GM21717 (cell line): ENCODE measurements at regions not wholly inside any gene's neighbourhood (a gene's known extent, or its start where the extent isn't known, plus 50 kb on each side); places are given as distances from the start of the nearest gene placed in this dataset.
"Not testable (repeated sequence)": the region's sequence is repeated elsewhere in the genome, so short reads cannot be mapped to it uniquely, and the experiment has no call there.

Source experiments
- ATAC-seq: cut with Tn5 transposase; IDR thresholded peaks from one replicate; pipeline ENCODE4 v1.9.1; 2021; ENCODE audit warnings: mild to moderate bottlenecking, moderate library complexity; ENCODE audit not compliant: unreplicated experiment

- ATAC-seq = no peak
These were observed 557.0 kb upstream of the GNPDA2 start for GRCh38 chr4:45283352-45283751.

DNA sequence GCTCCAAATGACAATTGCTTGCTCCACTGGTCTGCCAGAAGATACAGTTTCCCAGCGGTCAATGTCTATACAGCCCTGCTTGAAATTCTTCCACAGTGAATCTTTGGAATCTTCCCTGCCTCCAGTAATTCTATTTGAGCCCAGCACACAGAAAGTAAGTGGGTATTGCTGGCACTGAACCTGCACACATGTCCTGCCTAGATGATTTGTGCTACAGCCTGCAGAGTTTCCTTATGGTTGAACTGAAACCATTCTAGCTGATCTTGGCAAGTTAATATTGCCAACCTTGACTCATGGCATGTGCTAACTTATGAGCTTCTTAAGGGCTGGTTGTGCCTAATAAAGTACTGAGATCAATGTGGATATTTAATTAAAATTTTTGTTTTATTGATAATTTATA lies 553.8 kb upstream of the GNPDA2 start:
- no peak for ATAC-seq

DNA sequence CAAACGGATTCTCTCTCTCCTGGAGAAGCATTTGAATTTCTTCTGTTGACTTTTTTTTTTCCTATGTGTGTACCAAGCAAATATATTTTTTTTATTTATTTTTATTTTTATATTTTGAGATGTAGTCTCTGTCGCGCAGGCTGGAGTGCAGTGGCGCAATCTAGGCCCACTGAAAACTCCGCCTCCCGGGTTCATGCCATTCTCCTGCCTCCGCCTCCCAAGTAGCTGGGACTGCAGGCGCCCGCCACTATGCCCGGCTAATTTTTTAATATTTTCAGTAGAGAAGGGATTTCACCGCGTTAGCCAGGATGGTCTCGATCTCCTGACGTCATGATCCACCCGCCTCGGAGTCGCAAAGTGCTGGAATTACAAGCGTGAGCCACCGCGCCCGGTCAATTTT lies 549.5 kb upstream of the GNPDA2 start:
- ATAC-seq = no peak

DNA sequence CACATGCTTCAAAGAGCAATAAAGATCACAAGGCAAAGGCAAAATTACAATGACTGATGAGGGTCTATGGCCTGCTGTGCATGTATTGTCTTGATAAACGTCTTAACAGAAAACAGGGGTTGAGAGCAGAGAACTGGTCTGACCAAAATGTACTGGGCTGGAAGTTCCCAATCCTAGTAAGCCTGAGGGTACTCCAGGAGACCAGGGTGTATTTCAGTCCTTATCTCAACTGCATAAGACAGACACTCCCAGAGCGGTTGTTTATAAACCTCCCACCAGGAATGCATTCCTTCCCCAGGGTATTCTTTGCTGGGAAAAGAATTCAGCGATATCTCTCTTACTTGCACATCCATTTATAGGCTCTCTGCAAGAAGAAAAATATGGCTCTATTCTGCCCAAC lies 521.8 kb upstream of the GNPDA2 start:
- not testable (repeated sequence) for ATAC-seq

DNA sequence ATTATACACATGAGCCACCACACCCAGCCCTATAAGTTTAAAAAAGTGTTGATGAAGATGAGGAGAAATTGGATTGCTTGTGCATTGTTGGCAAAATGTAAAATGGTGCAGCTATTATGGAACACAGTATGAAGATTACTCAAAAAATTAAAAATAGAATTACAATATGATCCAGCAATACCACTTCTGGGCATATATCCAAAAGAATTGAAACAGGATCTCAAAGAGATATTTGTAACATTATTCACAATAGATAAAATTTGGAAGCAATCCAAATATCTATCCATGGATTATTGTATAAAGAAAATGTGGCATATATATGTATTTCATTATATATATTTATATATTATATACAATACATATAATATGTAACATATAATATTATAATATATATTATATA lies 515.6 kb upstream of the GNPDA2 start:
- ATAC-seq = no peak

DNA sequence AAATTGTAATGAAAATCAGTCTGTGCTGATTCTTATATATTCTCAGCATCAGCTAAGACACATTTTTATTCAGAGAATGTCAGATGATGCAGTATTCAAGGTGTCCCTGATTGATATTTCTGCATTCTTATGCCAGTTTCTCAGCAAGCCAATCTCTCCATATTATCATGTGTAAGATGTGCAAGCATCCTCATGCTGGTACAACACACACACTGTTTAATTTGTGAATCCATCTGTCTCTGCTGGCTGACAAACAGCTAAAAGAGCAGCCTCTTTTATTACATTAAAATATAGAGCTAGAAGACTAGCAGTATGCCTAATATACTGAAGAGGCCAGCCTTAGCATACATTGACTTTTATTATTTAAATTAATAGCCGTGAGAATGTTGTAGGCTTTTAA lies 502.9 kb upstream of the GNPDA2 start:
- ATAC-seq = no peak

DNA sequence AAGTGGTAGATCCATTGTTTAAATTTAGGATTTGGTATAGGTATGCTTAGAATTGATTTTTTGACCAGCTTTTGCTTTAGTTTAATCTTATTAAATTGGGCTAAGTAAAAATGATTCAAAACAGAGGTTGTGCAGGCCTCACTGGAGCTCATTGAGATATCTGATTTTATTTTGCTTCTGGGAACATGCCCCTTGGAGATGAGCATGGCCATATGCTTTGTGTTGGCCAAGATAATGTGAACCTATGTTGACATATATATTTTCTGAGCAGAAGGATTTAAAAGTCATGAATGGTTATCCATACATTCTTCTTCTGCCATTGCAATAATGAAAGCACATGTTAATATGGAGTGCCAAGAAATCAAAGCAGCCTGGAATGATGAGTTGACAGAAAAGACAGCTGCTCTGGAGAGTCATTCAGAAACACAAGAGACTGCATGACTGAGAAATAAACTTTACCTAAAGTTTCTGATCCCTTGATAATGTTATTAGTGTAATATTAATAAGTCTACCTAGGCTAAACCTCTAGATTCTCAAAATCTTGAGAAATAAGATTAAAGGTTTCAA lies 489.7 kb upstream of the GNPDA2 start:
- ATAC-seq = no peak

DNA sequence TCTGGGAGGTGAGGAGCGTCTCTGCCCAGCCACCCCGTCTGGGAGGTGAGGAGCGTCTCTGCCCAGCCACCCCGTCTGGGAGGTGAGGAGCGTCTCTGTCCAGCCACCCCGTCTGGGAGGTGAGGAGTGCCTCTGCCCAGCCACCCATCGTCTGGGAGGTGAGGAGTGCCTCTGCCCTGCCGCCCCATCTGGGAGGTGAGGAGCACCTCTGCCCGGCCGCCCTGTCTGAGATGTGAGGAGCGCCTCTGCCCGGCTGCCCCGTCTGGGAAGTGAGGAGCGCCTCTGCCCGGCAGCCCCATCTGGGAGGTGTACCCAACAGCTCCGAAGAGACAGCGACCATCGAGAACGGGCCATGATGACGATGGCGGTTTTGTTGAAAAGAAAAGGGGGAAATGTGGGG lies 482.1 kb upstream of the GNPDA2 start:
- ATAC-seq = not testable (repeated sequence)

DNA sequence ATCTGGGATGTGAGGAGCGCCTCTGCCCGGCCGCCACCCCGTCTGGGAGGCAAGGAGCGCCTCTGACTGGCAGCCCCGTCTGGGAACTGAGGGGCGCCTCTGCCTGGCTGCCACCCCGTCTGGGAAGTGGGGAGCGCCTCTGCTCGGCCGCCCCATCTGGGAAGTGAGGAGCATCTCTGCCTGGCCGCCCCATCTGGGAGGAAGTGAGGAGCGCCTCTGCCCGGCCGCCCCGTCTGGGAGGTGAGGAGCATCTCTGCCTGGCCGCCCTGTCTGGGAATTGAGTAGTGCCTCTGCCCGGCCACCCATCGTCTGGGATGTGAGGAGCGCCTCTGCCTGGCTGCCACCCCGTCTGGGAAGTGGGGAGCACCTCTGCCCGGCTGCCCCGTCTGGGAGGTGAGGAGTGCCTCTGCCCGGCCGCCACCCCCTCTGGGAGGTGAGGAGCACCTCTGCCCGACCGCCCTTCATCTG lies 481.5 kb upstream of the GNPDA2 start:
- ATAC-seq = not testable (repeated sequence)

GRCh38 chr4:45207241-45207863 lies 481.0 kb upstream of the GNPDA2 start:
- not testable (repeated sequence) for ATAC-seq

- ATAC-seq = no peak
These were observed 473.4 kb upstream of the GNPDA2 start for GRCh38 chr4:45199736-45200135.

DNA sequence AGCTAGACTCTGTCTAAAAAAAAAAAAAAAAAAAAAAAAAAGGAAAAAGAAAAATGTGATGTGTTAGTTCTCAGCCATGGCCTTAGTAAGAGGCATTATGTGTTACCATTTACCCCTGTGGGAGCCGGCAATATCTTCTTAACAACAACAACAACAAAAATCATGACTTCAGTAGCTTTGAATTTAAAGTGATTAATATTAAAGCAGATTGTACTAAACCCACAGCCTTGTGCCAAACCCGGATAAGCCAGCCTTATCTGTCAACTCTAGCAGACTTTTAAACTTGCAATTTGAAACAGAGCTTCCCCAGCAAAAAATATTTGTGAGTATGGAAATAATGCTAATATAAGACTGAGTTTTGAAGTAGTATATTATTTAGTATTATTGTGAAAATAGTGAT lies 462.1 kb upstream of the GNPDA2 start:
- ATAC-seq = no peak

- ATAC-seq = peak; percentile 69
These were observed 459.9 kb upstream of the GNPDA2 start for GRCh38 chr4:45186249-45186648.

DNA sequence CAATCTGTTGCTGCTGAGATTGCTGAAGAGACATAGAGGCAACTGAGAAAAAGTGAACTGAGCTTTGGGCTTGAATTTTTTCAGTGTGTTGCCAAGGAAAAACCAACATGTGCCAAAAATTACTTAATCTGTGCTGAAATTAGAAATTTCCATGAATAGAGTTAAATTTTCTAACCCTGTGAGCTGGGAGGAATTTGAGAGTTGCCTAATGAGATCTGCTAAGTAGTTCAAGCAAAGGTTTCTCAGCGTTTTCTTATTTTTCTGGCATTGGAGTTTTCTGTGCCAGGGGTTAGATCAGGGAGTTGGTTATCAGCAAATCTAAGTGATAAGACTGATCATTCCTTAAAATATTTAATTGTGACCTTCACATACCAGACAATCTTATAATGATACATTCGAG lies 457.5 kb upstream of the GNPDA2 start:
- no peak for ATAC-seq

GRCh38 chr4:45172636-45173035 lies 446.3 kb upstream of the GNPDA2 start:
- ATAC-seq = no peak

- no peak for ATAC-seq
These were observed 434.6 kb upstream of the GNPDA2 start for GRCh38 chr4:45160951-45161350.

DNA sequence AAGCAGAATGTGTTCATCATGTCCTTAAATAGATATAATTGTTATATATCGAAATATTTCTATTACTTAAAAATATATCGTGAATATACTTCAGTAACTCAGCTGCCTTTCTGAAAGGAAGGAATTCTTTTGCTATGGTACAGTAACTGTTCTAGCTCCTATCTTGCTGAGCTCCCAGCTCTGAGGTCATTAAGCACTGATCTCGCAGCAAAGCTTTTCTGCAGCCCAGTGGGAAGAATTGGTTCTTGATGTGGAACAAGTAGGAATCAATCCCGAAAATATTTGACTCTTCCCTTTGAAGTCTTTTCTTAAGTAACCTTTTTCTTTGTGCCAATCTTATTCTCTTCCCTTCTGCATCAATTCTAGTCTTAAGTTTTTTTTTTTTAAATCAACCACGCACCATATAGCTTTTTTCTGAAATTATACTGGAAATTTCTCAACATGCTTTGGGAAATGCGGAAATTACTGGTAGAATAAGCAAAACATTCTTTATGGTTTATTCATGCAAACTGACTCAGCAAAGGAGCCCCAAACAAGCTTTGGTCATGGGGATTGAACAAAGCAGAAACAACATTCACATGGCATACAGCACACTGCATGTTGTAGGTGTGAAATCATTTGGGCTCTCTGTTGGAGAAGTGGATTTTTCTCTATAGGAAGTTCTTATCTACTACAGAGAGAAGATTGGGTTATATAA lies 428.9 kb upstream of the GNPDA2 start:
- ATAC-seq = no peak

DNA sequence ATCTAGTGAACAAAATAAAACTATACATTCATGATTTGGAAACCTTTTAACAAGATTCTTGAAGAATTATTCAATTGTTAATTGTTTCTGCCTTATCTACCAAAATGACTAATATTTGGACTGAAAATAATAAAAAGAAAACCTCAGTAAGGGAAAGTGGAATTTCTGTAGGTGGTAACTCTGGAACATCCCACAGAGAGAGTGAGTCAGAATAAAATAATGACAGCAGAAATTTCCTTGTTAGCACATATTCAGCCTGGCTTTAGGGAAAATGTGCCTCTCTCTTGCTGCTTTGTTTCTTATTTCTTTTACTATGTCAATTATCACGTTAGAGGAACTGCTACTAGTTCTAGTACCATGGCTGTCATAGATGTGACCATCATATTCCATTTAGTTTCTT lies 421.5 kb upstream of the GNPDA2 start:
- ATAC-seq = no peak

DNA sequence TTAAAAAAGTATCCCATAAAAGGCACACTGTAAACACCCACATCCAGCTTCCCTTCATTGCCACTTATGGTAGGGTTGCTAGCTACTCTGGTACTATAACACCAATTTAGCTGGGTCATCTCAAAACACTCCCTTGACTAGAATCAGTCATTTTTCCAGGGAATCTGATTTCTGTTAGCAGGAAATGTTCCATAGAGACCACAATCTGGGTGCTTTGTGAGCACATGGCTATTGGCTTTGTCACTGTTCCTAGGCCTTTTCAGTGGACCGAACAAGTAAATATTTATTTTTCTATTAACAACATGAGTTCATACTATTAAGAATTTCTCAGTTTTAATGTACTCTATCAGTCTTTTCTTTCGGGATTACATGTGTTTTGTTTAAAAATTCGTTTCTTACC lies 404.7 kb upstream of the GNPDA2 start:
- no peak for ATAC-seq

- no peak for ATAC-seq
These were observed 396.1 kb upstream of the GNPDA2 start for GRCh38 chr4:45122406-45122805.

GRCh38 chr4:45121426-45121975 lies 395.1 kb upstream of the GNPDA2 start:
- no peak for ATAC-seq

DNA sequence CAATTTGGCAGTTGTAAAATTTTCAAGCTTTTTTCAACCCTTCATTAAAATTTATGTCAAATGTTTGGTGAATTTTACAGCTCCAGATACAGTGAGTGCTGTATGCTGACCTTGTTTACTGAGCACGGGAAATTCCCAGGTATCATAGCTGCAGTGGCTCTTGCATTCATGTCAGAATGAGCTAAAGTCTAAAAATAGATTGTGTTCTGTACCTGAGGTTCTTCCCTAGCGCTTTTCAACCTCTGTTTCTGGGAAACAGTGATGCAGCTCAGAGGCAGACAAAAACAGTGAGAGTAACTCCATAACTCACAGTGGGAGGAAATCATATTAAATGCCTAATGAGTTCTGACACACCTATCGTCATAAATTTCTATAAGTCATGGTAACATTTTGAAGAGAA lies 393.8 kb upstream of the GNPDA2 start:
- ATAC-seq = peak; percentile 96
